Uterus (tissue), 2 donors: ENCODE measurements at regions not wholly inside any gene's neighbourhood (a gene's known extent, or its start where the extent isn't known, plus 50 kb on each side); places are given as distances from the start of the nearest gene placed in this dataset.
"Not testable (repeated sequence)": the region's sequence is repeated elsewhere in the genome, so short reads cannot be mapped to it uniquely, and the experiment has no call there.

Experiments used
- CTCF ChIP-seq, 4 experiments: fragments of 200-600 bp in 2 of 4; fragments of 450-650 bp in 2 of 4; sonication (generic) in 2 of 4; IDR thresholded peaks; one replicate each; pipeline ENCODE4 v1.5.1; 2016 to 2019; ENCODE audit warnings: antibody characterized with exemption in 4 of 4, mild to moderate bottlenecking in 2 of 4, moderate library complexity in 1 of 4
- POLR2A ChIP-seq, 2 donors: fragments of 450-650 bp; IDR thresholded peaks; one replicate each; pipeline ENCODE4 v1.6.1; 2016; ENCODE audit warnings: antibody characterized with exemption in 2 of 2, mild to moderate bottlenecking in 1 of 2, moderate library complexity in 1 of 2

- not testable (repeated sequence) for TF ChIP-seq CTCF, POLR2A (IDR thresholded peaks at IDR 0.05)
Measured at GRCh38 chr7:76918619-76919018, 113.5 kb downstream of the SPDYE17 start.
